Peyer's patch (tissue), 4 donors: ENCODE measurements at regions not wholly inside any gene's neighbourhood (a gene's known extent, or its start where the extent isn't known, plus 50 kb on each side); places are given as distances from the start of the nearest gene placed in this dataset.

Experiments used
- DNase-seq, 3 donors: peaks; one replicate each; pipeline ENCODE4 v3.0.0-alpha.2; 2017 to 2019
- H3K27ac ChIP-seq, 4 donors: fragments of 200-600 bp; sonication (generic); one replicate each; pipeline ENCODE4 v1.5.1; 2016 to 2019
- H3K27me3 ChIP-seq, 2 donors: fragments of 200-600 bp; sonication (generic); one replicate each; pipeline ENCODE4 v1.5.1; 2019
- H3K36me3 ChIP-seq, 3 donors: fragments of 200-600 bp; sonication (generic); one replicate each; pipeline ENCODE4 v1.5.1; 2016 to 2019
- H3K4me1 ChIP-seq, 4 donors: fragments of 200-600 bp; sonication (generic); one replicate each; pipeline ENCODE4 v1.5.1; 2016 to 2019
- H3K4me3 ChIP-seq, 4 donors: fragments of 200-600 bp; sonication (generic); 1 replicate in 3 of 4; 2 replicates in 1 of 4; pipeline ENCODE4 v1.5.1; 2016 to 2019; ENCODE audit warnings: mild to moderate bottlenecking in 1 of 4
- H3K9me3 ChIP-seq, 4 donors: fragments of 200-600 bp; sonication (generic); one replicate each; pipeline ENCODE4 v1.5.1; 2016 to 2019; ENCODE audit warnings: mild to moderate bottlenecking in 1 of 4
- POLR2A ChIP-seq, 2 donors: fragments of 450-650 bp; IDR thresholded peaks; one replicate each; pipeline ENCODE4 v1.5.1; 2017; ENCODE audit warnings: antibody characterized with exemption in 2 of 2, mild to moderate bottlenecking in 2 of 2, moderate library complexity in 2 of 2
- TF ChIP-seq, protein P1 (sequence below), 6 experiments: fragments of 450-650 bp in 4 of 6; fragments of 200-600 bp in 2 of 6; sonication (generic) in 1 of 6; IDR thresholded peaks; one replicate each; pipeline ENCODE4 v1.5.1; 2017 to 2019; ENCODE audit warnings: antibody characterized with exemption in 6 of 6, mild to moderate bottlenecking in 3 of 6, moderate library complexity in 1 of 6

DNA sequence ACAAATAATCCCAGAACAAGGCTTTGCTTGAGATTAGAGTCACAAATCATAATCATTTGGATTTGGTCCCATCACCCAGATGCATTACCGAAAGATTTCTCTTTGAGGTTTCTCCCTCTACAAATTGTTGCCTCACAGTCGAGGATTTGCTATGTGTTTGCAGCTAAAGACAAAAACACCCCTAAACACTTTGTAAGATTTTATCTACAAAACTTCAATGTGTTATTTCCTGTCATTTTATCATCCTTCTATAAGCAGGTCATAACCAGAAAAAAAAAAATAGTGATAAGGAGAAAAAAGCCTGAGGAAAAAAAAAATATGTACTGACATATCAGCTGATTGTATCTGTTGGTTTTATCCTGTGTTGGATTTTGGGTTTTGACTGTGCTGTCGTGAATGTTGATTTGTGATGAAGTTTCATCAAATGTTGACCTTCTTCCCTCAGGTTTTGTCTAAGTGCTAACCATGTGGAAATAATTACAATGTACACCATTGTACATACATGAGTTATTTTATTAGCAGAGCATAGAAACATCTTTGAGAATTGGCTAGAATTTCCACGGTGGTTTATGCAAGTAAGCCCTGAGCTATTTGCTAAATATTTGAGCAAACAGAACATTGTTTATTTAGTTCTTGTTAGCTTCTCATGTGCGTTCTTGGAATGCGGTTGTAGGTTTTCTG, 274.4 kb downstream of the NEBL start:
- DNase-seq, result no peak
- TF ChIP-seq, protein P1, sequence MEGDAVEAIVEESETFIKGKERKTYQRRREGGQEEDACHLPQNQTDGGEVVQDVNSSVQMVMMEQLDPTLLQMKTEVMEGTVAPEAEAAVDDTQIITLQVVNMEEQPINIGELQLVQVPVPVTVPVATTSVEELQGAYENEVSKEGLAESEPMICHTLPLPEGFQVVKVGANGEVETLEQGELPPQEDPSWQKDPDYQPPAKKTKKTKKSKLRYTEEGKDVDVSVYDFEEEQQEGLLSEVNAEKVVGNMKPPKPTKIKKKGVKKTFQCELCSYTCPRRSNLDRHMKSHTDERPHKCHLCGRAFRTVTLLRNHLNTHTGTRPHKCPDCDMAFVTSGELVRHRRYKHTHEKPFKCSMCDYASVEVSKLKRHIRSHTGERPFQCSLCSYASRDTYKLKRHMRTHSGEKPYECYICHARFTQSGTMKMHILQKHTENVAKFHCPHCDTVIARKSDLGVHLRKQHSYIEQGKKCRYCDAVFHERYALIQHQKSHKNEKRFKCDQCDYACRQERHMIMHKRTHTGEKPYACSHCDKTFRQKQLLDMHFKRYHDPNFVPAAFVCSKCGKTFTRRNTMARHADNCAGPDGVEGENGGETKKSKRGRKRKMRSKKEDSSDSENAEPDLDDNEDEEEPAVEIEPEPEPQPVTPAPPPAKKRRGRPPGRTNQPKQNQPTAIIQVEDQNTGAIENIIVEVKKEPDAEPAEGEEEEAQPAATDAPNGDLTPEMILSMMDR (IDR thresholded peaks at IDR 0.05), result no peak
- TF ChIP-seq POLR2A (IDR thresholded peaks at IDR 0.05), result no peak
- Histone ChIP-seq H3K9me3 (no peaks in the 10 kb centered on the region), H3K4me3 (no peak overlapping the region), H3K27ac (no peak overlapping the region), H3K36me3 (no peaks in the 10 kb centered on the region), H3K4me1 (no peaks in the 10 kb centered on the region), H3K27me3 (no peaks in the 10 kb centered on the region)

DNA sequence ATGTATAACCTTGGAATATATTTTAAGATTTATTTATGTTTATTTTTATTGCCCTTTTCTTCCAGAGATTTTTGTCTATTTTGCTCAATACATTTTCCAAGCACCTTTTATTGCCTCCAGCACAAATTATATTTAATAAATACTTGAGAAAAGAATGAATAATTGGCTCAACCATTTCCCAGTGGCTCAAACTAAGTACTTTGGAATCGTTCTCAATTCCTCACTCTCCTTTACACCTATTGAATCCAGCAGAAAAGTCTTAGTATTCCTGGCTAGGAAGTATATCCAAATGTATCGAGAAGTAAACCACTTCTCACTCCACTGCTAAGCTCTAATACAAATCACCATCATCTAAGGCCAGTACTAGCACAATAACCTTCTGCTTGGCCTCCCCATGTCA, 276.1 kb downstream of the NEBL start:
- TF ChIP-seq, protein P1 (IDR thresholded peaks at IDR 0.05), result no peak
- no peak for TF ChIP-seq POLR2A (IDR thresholded peaks at IDR 0.05)
- Histone ChIP-seq H3K36me3 (no peaks in the 10 kb centered on the region), H3K9me3 (no peaks in the 10 kb centered on the region), H3K4me3 (no peak overlapping the region), H3K27me3 (no peaks in the 10 kb centered on the region), H3K4me1 (no peaks in the 10 kb centered on the region), H3K27ac (no peak overlapping the region)
- no peak for DNase-seq

DNA sequence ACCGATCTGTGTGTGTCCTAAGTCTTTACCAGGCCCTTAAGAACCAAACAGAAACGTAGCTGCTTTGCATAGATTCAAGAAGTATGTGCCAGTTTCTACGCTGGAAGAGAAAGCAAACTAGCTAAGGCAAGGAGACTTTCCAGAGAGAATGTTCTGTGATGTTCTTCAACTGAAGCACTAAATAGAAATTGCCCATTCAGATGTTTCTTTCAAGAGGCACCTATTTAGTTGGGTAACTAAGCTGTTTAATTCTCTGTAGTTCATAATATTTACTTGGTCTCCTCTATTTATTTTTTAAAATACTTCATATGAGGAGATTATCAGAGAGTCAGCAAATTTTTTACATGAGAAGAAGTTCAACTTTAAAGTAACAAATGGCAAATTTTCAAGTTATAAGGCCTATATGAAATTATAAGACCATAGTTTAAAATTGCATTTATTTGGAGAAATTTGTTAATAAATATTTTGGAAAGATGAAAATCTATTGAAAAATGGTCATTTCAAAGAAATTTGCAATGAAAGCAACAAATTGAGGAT, 279.0 kb downstream of the NEBL start:
- no peak overlapping the region for H3K4me3 ChIP-seq
- H3K27ac ChIP-seq, result no peak overlapping the region
- no peaks in the 10 kb centered on the region for H3K9me3 ChIP-seq
- DNase-seq, result no peak
- H3K4me1 ChIP-seq, result no peaks in the 10 kb centered on the region
- H3K27me3 ChIP-seq, result no peaks in the 10 kb centered on the region
- TF ChIP-seq, protein P1 (IDR thresholded peaks at IDR 0.05), result no peak
- TF ChIP-seq POLR2A (IDR thresholded peaks at IDR 0.05), result no peak
- H3K36me3 ChIP-seq, result no peaks in the 10 kb centered on the region

DNA sequence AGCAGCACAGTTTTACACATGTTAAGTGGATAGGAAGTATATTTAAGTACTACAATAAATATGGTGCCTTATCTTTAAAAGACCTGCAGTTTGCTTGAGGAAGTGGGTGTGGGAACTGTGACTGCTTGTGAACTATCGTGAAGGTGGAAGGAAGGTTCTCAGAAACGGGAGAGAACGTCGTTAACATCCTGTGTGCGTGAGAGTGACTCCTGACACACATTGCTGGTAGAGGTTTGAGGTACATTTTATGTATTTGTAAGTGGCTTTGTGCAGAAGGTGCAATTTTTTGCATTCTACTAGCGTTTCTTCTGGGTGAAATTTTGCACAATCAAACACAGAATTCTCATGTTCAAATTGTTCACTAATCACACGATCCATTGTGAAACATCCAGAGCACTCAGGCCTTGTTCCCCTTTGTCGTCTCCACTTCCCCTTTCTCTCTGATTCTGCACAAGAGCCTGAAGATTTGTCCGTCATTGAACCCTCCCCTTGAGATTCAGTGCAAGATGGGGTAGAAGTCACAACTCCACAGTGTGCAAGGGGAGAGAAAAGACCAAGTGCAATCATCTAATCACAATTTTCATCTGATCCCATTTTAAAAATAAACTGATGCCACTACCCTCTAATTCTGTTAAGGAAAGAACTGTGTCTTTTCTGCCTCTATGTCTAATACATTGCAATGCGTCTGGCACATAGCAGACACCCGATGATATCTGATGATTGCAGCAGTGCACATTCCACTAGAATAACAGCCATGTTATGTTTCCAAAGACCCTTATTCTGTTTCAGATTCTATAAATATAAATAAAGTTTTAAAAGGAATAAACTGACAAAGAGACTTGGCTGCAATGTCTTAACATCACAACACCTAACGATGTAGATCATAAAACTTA, 279.9 kb downstream of the NEBL start:
- DNase-seq, result no peak
- Histone ChIP-seq H3K9me3 (no peaks in the 10 kb centered on the region), H3K36me3 (no peaks in the 10 kb centered on the region), H3K4me3 (no peak overlapping the region), H3K27me3 (no peaks in the 10 kb centered on the region), H3K4me1 (no peaks in the 10 kb centered on the region), H3K27ac (no peak overlapping the region)
- TF ChIP-seq, protein P1 (IDR thresholded peaks at IDR 0.05), result no peak
- TF ChIP-seq POLR2A (IDR thresholded peaks at IDR 0.05), result no peak

DNA sequence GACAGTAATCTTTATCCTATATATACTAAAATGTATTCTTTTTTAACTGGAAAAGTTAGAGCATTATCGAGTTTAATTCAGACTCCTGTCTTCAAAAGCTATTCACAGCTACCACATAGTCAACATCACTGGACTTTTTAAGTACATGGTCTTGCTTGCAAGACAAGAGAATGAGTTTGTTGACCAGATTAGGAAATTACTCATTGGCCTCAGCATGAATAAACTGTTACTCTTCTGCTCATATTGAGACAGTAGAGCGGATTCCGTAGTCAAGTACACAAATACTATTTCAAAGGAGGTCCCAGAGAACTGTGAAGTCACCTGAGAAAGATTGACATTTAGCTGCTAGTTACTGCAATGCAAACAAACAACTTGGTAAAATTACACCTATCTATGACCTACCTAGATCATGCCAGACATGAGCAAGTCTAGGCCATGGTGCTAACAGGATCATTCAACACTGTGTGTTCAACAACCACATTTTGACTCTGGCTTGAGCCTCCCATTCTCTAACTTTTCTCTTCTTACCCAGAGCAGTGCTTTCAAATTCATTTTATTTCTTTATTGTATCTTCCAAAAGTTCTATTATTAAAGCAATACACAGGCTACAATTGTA, 280.9 kb downstream of the NEBL start:
- no peaks in the 10 kb centered on the region for H3K27me3 ChIP-seq
- H3K36me3 ChIP-seq, result no peaks in the 10 kb centered on the region
- H3K4me1 ChIP-seq, result no peaks in the 10 kb centered on the region
- DNase-seq, result no peak
- no peak overlapping the region for H3K4me3 ChIP-seq
- H3K9me3 ChIP-seq, result no peaks in the 10 kb centered on the region
- no peak for TF ChIP-seq POLR2A (IDR thresholded peaks at IDR 0.05)
- TF ChIP-seq, protein P1 (IDR thresholded peaks at IDR 0.05), result no peak
- H3K27ac ChIP-seq, result no peak overlapping the region
